Keratinocyte (primary cell): ENCODE measurements at regions not wholly inside any gene's neighbourhood (a gene's known extent, or its start where the extent isn't known, plus 50 kb on each side); places are given as distances from the start of the nearest gene placed in this dataset.

Source experiments
- DNase-seq: peaks from one replicate; pipeline ENCODE4 v3.0.0-alpha.2; 2011; ENCODE audit warnings: low read depth, missing footprints, low spot score
- FAIRE-seq: peaks from 2 replicates; lab custom pipeline; 2011; peaks lifted over from hg19 to GRCh38; lab: Jason Lieb, UNC
- H2AFZ ChIP-seq: 2 replicates; pipeline ENCODE4 v1.6.0; 2012; ENCODE audit warnings: low read length, control low read depth, inconsistent platforms; ENCODE audit not compliant: control insufficient read depth
- H3K27ac ChIP-seq: 2 replicates; pipeline ENCODE4 v1.5.1; 2011; ENCODE audit warnings: low read length; ENCODE audit not compliant: control insufficient read depth, insufficient read depth
- H3K27me3 ChIP-seq: 3 replicates; pipeline ENCODE4 v1.6.0; 2011; ENCODE audit warnings: low read length; ENCODE audit not compliant: control insufficient read depth, insufficient read depth; ENCODE audit errors: extremely low read depth
- H3K36me3 ChIP-seq, 2 experiments: 2 replicates in 1 of 2; 3 replicates in 1 of 2; pipeline ENCODE4 v1.5.1; 2011; ENCODE audit warnings: low read length in 2 of 2, mild to moderate bottlenecking in 1 of 2; ENCODE audit not compliant: control insufficient read depth in 2 of 2, insufficient read depth in 2 of 2; ENCODE audit errors: extremely low read depth in 1 of 2
- H3K4me1 ChIP-seq: 3 replicates; pipeline ENCODE4 v1.5.1; 2011; ENCODE audit warnings: low read length; ENCODE audit not compliant: control insufficient read depth, insufficient read depth; ENCODE audit errors: extremely low read depth
- H3K4me2 ChIP-seq: 3 replicates; pipeline ENCODE4 v1.6.0; 2011; ENCODE audit warnings: low read depth, low read length; ENCODE audit not compliant: control insufficient read depth, insufficient read depth; ENCODE audit errors: extremely low read depth
- H3K4me3 ChIP-seq, 3 experiments: fragments of 200-600 bp in 1 of 3; sonication (generic) in 1 of 3; 2 replicates in 2 of 3; 3 replicates in 1 of 3; pipeline ENCODE4 v1.5.1; 2011 to 2016; ENCODE audit warnings: low read length in 3 of 3, mild to moderate bottlenecking in 3 of 3, control low read depth in 2 of 3, inconsistent platforms in 1 of 3, low read depth in 1 of 3, mixed read lengths in 1 of 3, mixed run types in 1 of 3, moderate library complexity in 1 of 3; ENCODE audit not compliant: control insufficient read depth in 2 of 3, insufficient read depth in 2 of 3; ENCODE audit errors: extremely low read depth in 1 of 3
- H3K79me2 ChIP-seq: 2 replicates; pipeline ENCODE4 v1.6.0; 2012; ENCODE audit warnings: low read length; ENCODE audit not compliant: control insufficient read depth, insufficient read depth
- H3K9ac ChIP-seq: 3 replicates; pipeline ENCODE4 v1.6.0; 2011; ENCODE audit warnings: low read length; ENCODE audit not compliant: control insufficient read depth, insufficient read depth; ENCODE audit errors: extremely low read depth
- H3K9me1 ChIP-seq: 3 replicates; pipeline ENCODE4 v1.6.0; 2011; ENCODE audit warnings: low read length; ENCODE audit not compliant: control insufficient read depth, insufficient read depth; ENCODE audit errors: extremely low read depth
- H3K9me3 ChIP-seq: 2 replicates; pipeline ENCODE4 v1.5.1; 2012; ENCODE audit warnings: low read depth, low read length; ENCODE audit not compliant: control insufficient read depth
- H4K20me1 ChIP-seq: 3 replicates; pipeline ENCODE4 v1.6.0; 2011; ENCODE audit warnings: low read length; ENCODE audit not compliant: control insufficient read depth, insufficient read depth; ENCODE audit errors: extremely low read depth
- EZH2 ChIP-seq: IDR thresholded peaks from one replicate; pipeline ENCODE4 v1.6.1; 2012; ENCODE audit warnings: inconsistent platforms, mild to moderate bottlenecking, low read length, moderate library complexity
- dilution Hi-C: fragments of 300-500 bp; cut with MboI; formaldehyde crosslinking; loops from one replicate; pipeline ENCODE4 v1.7.0; 2020; ENCODE audit warnings: low sequenced_read_pairs; ENCODE audit not compliant: extremely low pct_ligation_motif_present
- TF ChIP-seq, protein P1 (sequence below), 3 experiments: IDR thresholded peaks in 1 of 3; conservative IDR thresholded peaks in 1 of 3; optimal IDR thresholded peaks in 1 of 3; 2 replicates in 2 of 3; 3 replicates in 1 of 3; pipeline versions ENCODE3 to v1.5.1; 2011; ENCODE audit warnings: low read length in 3 of 3, mild to moderate bottlenecking in 3 of 3, moderate library complexity in 2 of 3, control low read depth in 1 of 3, inconsistent platforms in 1 of 3; ENCODE audit not compliant: insufficient read depth in 2 of 3; ENCODE audit errors: extremely low read depth in 1 of 3

DNA sequence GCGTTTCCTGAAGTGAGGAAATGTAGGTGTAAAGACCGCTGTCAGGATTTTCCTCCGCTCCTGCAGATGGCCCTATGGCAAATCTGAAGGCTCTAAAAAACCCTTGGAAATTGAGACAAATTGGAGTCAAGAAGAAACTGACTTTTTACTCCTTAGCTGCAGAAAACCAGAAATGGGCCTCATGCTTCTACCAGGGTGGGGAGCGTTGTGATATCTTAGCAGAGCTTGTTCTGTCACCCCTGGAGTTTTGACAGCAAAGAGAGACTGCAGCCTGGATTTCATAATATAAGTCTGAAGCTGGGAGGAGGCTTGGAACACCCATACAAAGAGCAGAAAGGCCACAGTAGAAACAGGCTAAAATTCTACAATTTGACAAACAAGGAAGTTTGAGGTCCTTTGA is 283.0 kb upstream of the PLSCR5 start:
- no peak for TF ChIP-seq EZH2
- TF ChIP-seq, protein P1, sequence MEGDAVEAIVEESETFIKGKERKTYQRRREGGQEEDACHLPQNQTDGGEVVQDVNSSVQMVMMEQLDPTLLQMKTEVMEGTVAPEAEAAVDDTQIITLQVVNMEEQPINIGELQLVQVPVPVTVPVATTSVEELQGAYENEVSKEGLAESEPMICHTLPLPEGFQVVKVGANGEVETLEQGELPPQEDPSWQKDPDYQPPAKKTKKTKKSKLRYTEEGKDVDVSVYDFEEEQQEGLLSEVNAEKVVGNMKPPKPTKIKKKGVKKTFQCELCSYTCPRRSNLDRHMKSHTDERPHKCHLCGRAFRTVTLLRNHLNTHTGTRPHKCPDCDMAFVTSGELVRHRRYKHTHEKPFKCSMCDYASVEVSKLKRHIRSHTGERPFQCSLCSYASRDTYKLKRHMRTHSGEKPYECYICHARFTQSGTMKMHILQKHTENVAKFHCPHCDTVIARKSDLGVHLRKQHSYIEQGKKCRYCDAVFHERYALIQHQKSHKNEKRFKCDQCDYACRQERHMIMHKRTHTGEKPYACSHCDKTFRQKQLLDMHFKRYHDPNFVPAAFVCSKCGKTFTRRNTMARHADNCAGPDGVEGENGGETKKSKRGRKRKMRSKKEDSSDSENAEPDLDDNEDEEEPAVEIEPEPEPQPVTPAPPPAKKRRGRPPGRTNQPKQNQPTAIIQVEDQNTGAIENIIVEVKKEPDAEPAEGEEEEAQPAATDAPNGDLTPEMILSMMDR (optimal IDR thresholded peaks at IDR 0.05 in 1 of 3, IDR thresholded peaks at IDR 0.05 in 1 of 3, conservative IDR thresholded peaks at IDR 0.05 in 1 of 3; ENCODE audit: extremely low read depth in 1 of 3, insufficient read depth in 2 of 3, low read length in 3 of 3), result no peak
- no peak for DNase-seq
- Histone ChIP-seq H2AFZ (no peak overlapping the region), H3K27ac (no peak overlapping the region), H3K36me3 (no peaks in the 10 kb centered on the region), H3K9ac (no peak overlapping the region), H3K27me3 (no peaks in the 10 kb centered on the region), H4K20me1 (no peaks in the 10 kb centered on the region), H3K4me3 (no peak overlapping the region), H3K4me1 (no peaks in the 10 kb centered on the region), H3K9me1 (no peaks in the 10 kb centered on the region), H3K79me2 (no peaks in the 10 kb centered on the region), H3K4me2 (no peak overlapping the region), H3K9me3 (no peaks in the 10 kb centered on the region)
- dilution Hi-C loops, result no loop called here
- no peak for FAIRE-seq

DNA sequence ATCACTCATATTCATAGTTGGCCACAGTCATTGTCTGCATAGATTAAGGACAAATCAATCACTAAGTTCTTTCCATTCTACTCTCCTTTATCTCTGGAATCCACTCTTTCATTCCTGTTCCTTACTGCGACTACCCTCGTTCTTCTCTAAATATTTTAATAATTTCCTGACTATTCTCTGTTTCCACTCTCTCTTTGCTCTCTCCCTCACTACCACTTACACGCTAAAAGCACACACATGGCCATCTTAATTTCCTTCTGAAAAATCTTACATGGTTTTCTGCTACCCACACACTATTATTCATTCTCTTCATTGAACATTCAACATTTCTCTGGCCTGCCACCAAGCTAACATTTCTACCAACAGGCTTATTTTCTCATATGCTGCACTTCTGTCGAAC is 279.6 kb upstream of the PLSCR5 start:
- dilution Hi-C loops, result no loop called here
- no peak for DNase-seq
- no peaks in the 10 kb centered on the region for H3K9me1 ChIP-seq
- no peaks in the 10 kb centered on the region for H4K20me1 ChIP-seq
- no peaks in the 10 kb centered on the region for H3K36me3 ChIP-seq
- no peak overlapping the region for H2AFZ ChIP-seq
- FAIRE-seq, result no peak
- H3K27me3 ChIP-seq, result no peaks in the 10 kb centered on the region
- H3K4me2 ChIP-seq, result no peak overlapping the region
- TF ChIP-seq, protein P1 (optimal IDR thresholded peaks at IDR 0.05 in 1 of 3, IDR thresholded peaks at IDR 0.05 in 1 of 3, conservative IDR thresholded peaks at IDR 0.05 in 1 of 3; ENCODE audit: extremely low read depth in 1 of 3, insufficient read depth in 2 of 3, low read length in 3 of 3), result no peak
- TF ChIP-seq EZH2, result no peak
- H3K79me2 ChIP-seq, result no peaks in the 10 kb centered on the region
- H3K9ac ChIP-seq, result no peak overlapping the region
- no peaks in the 10 kb centered on the region for H3K4me1 ChIP-seq
- no peak overlapping the region for H3K27ac ChIP-seq
- no peak overlapping the region for H3K4me3 ChIP-seq
- no peaks in the 10 kb centered on the region for H3K9me3 ChIP-seq
